C4-2B (cell line): ENCODE measurements at regions not wholly inside any gene's neighbourhood (a gene's known extent, or its start where the extent isn't known, plus 50 kb on each side); places are given as distances from the start of the nearest gene placed in this dataset.
A peak's percentile ranks its signal among the peaks of the same experiment; 100 is the strongest.

Experiments
- CTCF ChIP-seq: fragments of 450-650 bp; conservative IDR thresholded peaks from 2 replicates; pipeline ENCODE4 v1.5.1; 2017; ENCODE audit warnings: mild to moderate bottlenecking
- ZFX ChIP-seq: fragments of 450-650 bp; IDR thresholded peaks from 2 replicates; pipeline ENCODE4 v1.6.1; 2017

- no peak for TF ChIP-seq ZFX
- TF ChIP-seq CTCF, result peak; percentile 91
These were observed 90.1 kb upstream of the NFE2L3 start for GRCh38 chr7:26061678-26062603.
